Body of pancreas (tissue), 4 donors: ENCODE measurements at regions not wholly inside any gene's neighbourhood (a gene's known extent, or its start where the extent isn't known, plus 50 kb on each side); places are given as distances from the start of the nearest gene placed in this dataset.

ENCODE experiments used
- ATAC-seq: fragments of 150-250 bp; one replicate; pipeline ENCODE4 v1.9.1; 2016
- DNase-seq, 4 donors: peaks; one replicate each; pipeline ENCODE4 v3.0.0-alpha.2; 2019
- H3K27ac ChIP-seq, 4 donors: fragments of 200-600 bp; sonication (generic); 1 replicate in 3 of 4; 2 replicates in 1 of 4; pipeline versions ENCODE4 v1.5.1 to v1.6.1; 2016 to 2019; ENCODE audit warnings: mild to moderate bottlenecking in 1 of 4, mixed read lengths in 1 of 4, moderate library complexity in 1 of 4
- H3K27me3 ChIP-seq, 2 donors: fragments of 200-600 bp; sonication (generic); one replicate each; pipeline ENCODE4 v1.6.0; 2016; ENCODE audit warnings: mild to moderate bottlenecking in 1 of 2
- H3K36me3 ChIP-seq, 2 donors: fragments of 200-600 bp; sonication (generic); replicated peaks in 1 of 2; 2 replicates each; pipeline ENCODE4 v1.5.1; 2016; ENCODE audit warnings: low read depth in 2 of 2; ENCODE audit not compliant: insufficient read depth in 1 of 2
- H3K4me1 ChIP-seq: fragments of 200-600 bp; sonication (generic); one replicate; pipeline ENCODE4 v1.6.0; 2016
- H3K4me3 ChIP-seq, 2 donors: fragments of 200-600 bp; sonication (generic); 1 replicate in 1 of 2; 2 replicates in 1 of 2; pipeline ENCODE4 v1.5.1; 2016 to 2019
- H3K9me3 ChIP-seq, 3 donors: fragments of 200-600 bp; sonication (generic); 1 replicate in 2 of 3; 2 replicates in 1 of 3; pipeline ENCODE4 v1.5.1; 2016
- POLR2A ChIP-seq, 3 donors: fragments of 450-650 bp; IDR thresholded peaks; one replicate each; pipeline ENCODE4 v1.6.1; 2016; ENCODE audit warnings: antibody characterized with exemption in 3 of 3, mild to moderate bottlenecking in 2 of 3
- WGBS, 2 donors: methylation state at CpG; one replicate each; pipeline ENCODE4 v1.1.5; 2017; 5-methylcytosine and 5-hydroxymethylcytosine counted together
- intact Hi-C: fragments of 100-400 bp; cut with DNase I; formaldehyde crosslinking; loops from one replicate; pipeline ENCODE4 v1.15.1; 2023
- TF ChIP-seq, protein P1 (sequence below), 7 experiments: fragments of 450-650 bp in 4 of 7; fragments of 200-600 bp in 3 of 7; sonication (generic) in 3 of 7; IDR thresholded peaks; one replicate each; pipeline ENCODE4 v1.5.1; 2016 to 2019; ENCODE audit warnings: antibody characterized with exemption in 7 of 7

DNA sequence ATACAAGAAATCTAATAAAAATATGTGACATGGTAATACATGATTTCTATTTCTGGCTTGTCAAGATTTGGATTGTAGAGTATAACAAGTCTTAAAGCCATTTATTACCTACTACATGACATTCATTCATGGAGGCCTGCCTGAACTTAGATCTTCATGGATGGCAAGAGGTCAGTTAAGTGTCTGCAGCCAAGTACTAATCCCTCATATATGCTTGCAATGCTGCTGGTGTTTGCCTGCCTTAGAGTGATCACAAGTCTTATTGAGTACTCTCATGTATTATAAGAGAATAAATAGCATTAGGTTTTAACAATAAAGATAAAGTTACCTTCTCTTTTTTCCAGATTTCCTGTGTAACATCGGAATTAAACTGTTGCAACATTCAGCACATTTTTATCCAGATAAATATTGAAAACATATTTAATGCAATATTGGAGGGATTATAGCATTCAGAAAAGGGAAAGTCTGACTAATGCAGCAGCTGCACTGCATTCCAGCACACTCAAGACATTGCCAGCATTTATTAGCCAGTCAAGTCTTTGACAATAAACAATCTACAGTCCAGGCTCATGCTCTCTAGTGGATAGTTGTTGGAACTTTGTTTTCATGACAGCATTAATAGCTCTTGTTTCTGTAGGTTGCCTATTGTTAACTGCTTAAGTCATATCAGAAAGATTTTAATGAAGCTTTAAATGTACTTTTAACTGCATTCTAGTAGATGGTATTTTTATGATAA, 737.1 kb downstream of the FAT4 start:
- Histone ChIP-seq H3K4me1 (no peaks in the 10 kb centered on the region), H3K27ac (no peak overlapping the region), H3K36me3 (no peaks in the 10 kb centered on the region), H3K27me3 (no peaks in the 10 kb centered on the region), H3K9me3 (no peaks in the 10 kb centered on the region), H3K4me3 (no peak overlapping the region)
- ATAC-seq (no peak), DNase-seq (no peak)
- no peak for TF ChIP-seq POLR2A (IDR thresholded peaks at IDR 0.05)
- TF ChIP-seq, protein P1, sequence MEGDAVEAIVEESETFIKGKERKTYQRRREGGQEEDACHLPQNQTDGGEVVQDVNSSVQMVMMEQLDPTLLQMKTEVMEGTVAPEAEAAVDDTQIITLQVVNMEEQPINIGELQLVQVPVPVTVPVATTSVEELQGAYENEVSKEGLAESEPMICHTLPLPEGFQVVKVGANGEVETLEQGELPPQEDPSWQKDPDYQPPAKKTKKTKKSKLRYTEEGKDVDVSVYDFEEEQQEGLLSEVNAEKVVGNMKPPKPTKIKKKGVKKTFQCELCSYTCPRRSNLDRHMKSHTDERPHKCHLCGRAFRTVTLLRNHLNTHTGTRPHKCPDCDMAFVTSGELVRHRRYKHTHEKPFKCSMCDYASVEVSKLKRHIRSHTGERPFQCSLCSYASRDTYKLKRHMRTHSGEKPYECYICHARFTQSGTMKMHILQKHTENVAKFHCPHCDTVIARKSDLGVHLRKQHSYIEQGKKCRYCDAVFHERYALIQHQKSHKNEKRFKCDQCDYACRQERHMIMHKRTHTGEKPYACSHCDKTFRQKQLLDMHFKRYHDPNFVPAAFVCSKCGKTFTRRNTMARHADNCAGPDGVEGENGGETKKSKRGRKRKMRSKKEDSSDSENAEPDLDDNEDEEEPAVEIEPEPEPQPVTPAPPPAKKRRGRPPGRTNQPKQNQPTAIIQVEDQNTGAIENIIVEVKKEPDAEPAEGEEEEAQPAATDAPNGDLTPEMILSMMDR (IDR thresholded peaks at IDR 0.05), result no peak
- intact Hi-C loops, result no loop called here
- WGBS, 2 donors, result 21 to 31% methylated on average over 1 of the region's 1 CpG

DNA sequence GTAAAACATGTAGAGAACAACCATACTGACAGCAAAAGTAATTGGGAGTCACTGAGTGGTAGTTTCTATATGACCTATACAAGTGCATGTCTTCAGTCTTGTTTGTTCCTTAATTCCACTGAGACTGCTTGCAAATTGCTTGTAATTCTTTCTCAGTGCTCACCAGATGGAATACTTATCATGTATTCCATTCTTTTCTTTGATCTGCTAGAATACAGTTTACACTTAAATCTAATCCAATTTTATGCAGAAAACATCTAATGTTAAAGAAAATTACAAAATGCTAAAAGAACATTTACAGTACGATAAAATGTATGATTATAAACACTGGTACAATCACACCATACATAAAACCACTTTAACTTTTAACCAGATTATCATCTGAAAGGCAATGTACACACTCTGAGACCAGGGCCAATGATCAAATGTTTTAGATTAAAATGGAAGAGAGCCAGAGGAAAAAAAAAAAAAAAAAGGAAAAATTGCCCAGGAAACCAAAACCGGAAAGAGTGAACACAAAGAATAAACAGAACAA, 741.4 kb downstream of the FAT4 start:
- ATAC-seq (no peak), DNase-seq (no peak)
- H3K27me3 ChIP-seq, result no peaks in the 10 kb centered on the region
- no peak overlapping the region for H3K4me3 ChIP-seq
- 57 to 68% methylated on average over 2 of the region's 2 CpGs for WGBS, 2 donors
- TF ChIP-seq, protein P1 (IDR thresholded peaks at IDR 0.05), result no peak
- TF ChIP-seq POLR2A (IDR thresholded peaks at IDR 0.05), result no peak
- H3K27ac ChIP-seq, result no peak overlapping the region
- H3K36me3 ChIP-seq, result no peaks in the 10 kb centered on the region
- intact Hi-C loops, result no loop called here
- H3K9me3 ChIP-seq, result no peaks in the 10 kb centered on the region
- no peaks in the 10 kb centered on the region for H3K4me1 ChIP-seq

DNA sequence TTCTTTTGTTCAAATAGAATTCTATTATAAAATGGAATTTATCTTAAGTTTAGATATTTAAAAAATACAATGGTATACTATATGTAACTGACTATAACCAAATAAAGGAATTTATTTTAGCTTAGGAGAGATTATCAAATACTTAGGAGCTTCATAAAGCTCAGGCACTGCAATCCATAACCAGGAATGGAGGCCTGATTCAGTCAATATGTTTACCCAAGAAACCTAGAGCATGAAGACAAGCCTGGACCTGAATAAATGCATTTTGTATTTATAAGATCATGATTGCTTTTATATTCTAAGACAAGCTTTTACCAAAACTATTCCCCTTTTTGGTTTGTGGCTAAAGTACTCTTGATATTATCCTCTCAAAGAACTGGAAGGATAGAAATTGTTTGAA, 742.6 kb downstream of the FAT4 start:
- no peak for TF ChIP-seq POLR2A (IDR thresholded peaks at IDR 0.05)
- TF ChIP-seq, protein P1 (IDR thresholded peaks at IDR 0.05), result no peak
- intact Hi-C loops, result no loop called here
- no peaks in the 10 kb centered on the region for H3K27me3 ChIP-seq
- DNase-seq, result no peak
- H3K4me1 ChIP-seq, result no peaks in the 10 kb centered on the region
- H3K27ac ChIP-seq, result no peak overlapping the region
- H3K4me3 ChIP-seq, result no peak overlapping the region
- H3K36me3 ChIP-seq, result no peaks in the 10 kb centered on the region
- no peak for ATAC-seq
- H3K9me3 ChIP-seq, result no peaks in the 10 kb centered on the region

DNA sequence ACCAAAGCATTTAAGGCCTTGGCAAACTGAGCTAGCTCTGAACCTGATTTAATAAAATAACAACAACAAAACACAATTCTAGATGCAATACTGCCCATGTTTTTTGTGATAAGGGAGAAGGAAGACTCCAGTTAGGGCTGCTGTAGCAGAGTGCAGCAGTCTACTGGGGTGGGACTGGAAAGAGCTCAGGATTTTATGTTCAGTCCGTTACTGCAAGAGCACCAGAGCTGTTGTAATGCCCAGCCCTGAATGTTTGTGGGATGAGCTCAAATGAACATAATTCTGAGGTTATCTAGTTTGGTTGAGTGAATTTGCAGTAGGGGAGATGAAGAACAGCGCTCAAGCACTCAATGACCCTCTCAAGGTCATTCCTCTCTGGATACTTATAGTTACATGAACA, 743.8 kb downstream of the FAT4 start:
- Histone ChIP-seq H3K27me3 (no peaks in the 10 kb centered on the region), H3K36me3 (no peaks in the 10 kb centered on the region), H3K27ac (no peak overlapping the region), H3K9me3 (no peaks in the 10 kb centered on the region), H3K4me3 (no peak overlapping the region), H3K4me1 (no peaks in the 10 kb centered on the region)
- intact Hi-C loops, result no loop called here
- ATAC-seq (no peak), DNase-seq (no peak)
- TF ChIP-seq, protein P1 (IDR thresholded peaks at IDR 0.05), result no peak
- TF ChIP-seq POLR2A (IDR thresholded peaks at IDR 0.05), result no peak
- 86 to 93% methylated on average over 2 of the region's 2 CpGs for WGBS, 2 donors

DNA sequence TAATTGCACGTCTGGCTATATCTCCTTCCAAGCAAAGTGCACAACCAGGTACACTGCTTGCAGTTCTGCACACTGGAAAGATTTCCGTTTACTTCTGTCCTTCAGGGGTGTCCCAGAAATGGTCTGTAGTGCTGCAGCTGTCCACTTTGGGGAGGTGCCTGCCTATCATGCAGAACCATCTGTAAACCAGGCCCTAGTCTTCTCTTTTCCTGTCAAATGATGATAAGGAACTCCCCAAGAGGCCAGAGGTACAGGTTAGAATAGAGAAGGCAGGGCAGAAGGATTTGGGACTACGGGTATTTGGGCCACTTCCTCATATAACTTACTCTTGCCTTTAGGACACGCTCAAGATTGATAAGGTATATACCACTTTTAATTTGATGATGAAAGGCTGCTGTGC, 746.9 kb downstream of the FAT4 start:
- Histone ChIP-seq H3K27me3 (no peaks in the 10 kb centered on the region), H3K4me1 (no peaks in the 10 kb centered on the region), H3K9me3 (no peaks in the 10 kb centered on the region), H3K27ac (no peak overlapping the region), H3K4me3 (no peak overlapping the region), H3K36me3 (no peaks in the 10 kb centered on the region)
- WGBS, 2 donors, result 80 to 88% methylated on average over 4 of the region's 4 CpGs
- intact Hi-C loops, result no loop called here
- DNase-seq, result no peak
- TF ChIP-seq, protein P1 (IDR thresholded peaks at IDR 0.05), result no peak
- TF ChIP-seq POLR2A (IDR thresholded peaks at IDR 0.05), result no peak
- ATAC-seq, result no peak
